GM23248 (cell line): ENCODE measurements at regions not wholly inside any gene's neighbourhood (a gene's known extent, or its start where the extent isn't known, plus 50 kb on each side); places are given as distances from the start of the nearest gene placed in this dataset.

Experiments
- EZH2 ChIP-seq: fragments of 200-600 bp; sonication (generic); IDR thresholded peaks from 2 replicates; pipeline ENCODE4 v1.6.1; 2018; ENCODE audit warnings: antibody characterized with exemption, mild to moderate bottlenecking; ENCODE audit not compliant: insufficient read depth, poor library complexity, severe bottlenecking
- EZH2phosphoT487 ChIP-seq: fragments of 200-600 bp; sonication (generic); IDR thresholded peaks from 2 replicates; pipeline ENCODE4 v1.6.1; 2018; ENCODE audit warnings: antibody characterized with exemption, moderate library complexity, mild to moderate bottlenecking, low read depth; ENCODE audit not compliant: insufficient read depth

GRCh38 chr5:62134811-62135210 is 171.2 kb upstream of the KIF2A start:
- TF ChIP-seq EZH2 (no peak), EZH2phosphoT487 (no peak)
